ENCODE measurements at regions not wholly inside any gene's neighbourhood (a gene's known extent, or its start where the extent isn't known, plus 50 kb on each side); places are given as distances from the start of the nearest gene placed in this dataset.
"Not testable (repeated sequence)": the region's sequence is repeated elsewhere in the genome, so short reads cannot be mapped to it uniquely, and the experiment has no call there.

DNA sequence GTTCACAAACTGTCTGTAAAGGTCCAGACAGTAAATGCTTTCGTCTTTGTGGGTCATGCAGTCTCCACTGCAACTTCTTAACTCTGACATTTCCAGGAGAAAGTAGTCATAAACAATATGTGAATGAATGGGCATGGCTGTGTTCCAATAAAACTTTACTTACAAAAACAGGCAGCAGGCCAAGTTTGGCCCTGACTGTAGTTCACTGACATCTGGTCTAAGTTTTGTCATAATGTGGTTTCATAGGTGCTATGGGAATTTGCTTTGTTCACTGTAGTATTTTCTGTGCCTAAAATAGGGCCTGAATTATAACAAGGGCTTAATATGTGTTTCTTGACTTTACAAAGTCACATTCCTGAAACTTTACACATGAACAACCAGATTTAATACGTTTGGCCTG, 186.0 kb upstream of the KBTBD8 start:
- no peak for DNase-seq

DNA sequence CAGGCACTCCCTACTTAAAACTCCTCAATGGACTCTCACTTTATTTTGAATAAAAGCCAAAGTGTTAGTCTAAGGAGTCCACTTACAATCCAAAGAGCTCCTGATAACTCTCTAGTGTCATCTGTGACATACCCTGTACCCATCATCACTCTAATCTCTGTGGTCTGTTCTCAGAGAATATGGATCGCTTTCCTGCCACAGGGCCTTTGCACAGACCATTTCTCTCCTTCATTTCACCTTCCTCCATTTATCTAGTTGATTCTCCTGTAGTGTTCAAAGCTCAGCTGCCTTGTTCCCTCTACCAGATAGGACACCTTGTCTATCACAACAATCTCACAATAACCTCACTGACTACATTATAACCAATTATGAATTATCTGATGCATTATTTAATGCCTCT, 185.4 kb upstream of the KBTBD8 start:
- DNase-seq, result no peak

DNA sequence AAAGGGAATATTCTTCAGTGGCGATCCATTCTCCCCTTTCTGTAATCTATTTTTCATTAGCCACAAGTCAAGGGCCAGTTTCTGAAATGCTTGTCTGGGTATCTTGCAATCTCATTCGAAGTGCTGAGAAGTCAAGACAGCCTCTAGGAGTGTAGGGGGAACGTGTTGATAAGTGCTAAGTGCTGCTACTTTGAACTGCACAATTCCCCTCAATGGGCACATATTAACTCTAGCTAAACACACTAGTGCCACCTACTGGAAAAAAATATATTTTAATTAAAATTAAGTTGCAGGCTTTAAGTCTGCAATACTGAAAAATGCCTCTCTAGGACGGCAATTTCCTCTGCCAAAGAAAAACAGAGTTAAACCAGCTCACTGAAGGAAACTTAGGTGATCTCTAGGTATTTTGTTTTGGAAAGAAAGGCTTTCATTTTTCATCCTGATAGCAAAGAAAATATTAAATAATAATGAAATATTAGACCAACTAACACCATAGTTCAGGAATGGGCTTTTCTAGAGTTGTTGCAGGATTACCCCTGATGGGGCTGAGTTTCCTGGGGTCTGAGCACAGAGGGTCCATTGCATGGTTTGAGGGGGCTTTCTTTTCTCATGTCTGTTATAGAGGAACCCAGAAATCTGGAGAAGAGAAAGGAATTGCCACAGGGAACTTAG, 181.9 kb upstream of the KBTBD8 start:
- no peak for DNase-seq

DNA sequence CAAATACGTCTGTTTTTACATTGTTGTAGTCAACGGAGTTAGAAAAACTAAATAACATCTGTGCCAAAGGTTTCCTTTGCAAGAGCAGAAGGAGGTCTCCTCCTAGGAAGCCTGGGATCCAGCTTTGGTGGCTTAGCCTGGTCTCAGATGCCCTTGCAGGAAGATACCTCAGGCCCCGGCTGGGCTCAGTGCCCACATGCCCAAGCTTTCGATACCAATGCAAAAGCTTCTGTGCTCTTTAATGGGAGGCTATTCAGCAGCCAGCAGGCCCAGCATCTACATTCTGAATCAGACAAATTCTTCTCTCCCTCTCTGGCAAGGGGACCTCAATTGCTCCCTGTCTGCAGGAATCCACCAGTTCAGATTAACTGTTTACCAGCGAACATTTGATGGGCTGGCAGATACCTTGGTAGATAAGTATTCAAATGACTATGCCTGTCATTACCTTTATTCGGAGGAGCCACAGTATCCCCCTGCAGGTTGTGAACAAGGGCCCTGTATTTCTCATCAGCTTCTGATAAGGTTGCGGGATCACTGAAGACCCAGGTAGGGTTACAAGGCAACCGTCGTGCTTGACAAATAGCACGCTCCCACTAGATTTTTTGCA, 180.1 kb upstream of the KBTBD8 start:
- no peak for DNase-seq

DNA sequence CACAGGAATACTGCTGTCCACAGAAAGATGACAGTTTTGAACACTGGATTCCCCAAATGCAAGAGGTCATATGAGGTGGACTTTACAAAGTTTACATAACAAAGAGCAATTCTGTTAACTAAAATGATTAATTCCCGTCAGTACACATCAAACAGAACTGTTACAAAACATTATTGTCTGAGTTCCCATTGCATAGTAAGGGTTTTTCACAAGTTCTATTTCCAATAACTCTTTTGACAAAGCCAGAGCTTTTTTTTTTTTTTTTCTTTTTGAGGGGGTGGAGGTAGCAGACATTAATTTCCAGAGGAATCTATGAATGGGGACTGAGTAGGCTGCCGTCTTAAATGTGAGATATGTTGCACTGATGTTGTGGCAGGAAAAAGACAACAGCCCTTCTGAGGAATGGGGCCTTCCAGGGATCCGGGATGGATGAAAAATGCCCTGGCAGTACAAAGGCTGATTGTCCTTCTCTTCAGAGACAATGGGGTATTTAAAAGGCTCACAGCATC, 178.1 kb upstream of the KBTBD8 start:
- no peak for DNase-seq

DNA sequence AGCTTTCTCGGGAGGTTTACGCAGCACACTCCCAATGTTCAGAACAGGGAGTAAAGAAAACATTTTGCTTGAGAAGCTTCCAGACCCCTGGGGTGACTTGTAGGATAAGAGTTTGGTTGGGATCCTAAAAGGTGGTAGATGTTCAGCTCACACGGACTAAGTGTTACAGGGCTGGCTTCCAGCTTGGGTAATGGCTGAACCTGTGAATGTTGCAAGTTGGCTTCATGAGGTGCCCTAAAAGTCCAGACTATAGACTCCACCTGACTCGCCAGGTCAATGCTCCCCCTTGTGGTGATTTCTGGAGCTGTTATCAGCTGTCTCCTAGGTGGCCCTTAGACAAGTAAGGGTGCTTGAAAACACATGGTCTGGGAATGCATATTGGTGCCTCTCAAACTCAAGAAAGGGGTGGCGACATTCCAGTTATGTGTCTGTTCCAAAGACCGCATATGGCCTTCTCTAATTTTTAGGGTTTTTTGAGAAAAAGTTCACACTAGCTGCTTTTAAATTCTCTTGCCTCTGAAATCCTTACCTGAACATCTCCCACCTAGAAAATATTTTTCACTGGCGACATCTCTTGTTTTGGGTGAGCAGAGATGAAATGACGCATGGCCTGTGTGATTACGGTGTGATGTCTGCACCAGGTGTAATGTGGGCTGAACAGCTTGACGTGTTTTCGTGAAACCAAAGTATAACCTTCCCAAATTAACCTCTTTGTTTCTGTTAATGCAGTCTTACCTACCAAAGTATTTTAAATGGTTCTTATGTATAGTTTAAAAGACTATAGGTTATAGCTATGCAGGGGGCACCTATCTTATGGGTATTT, 175.7 kb upstream of the KBTBD8 start:
- peak; percentile 79 for DNase-seq

DNA sequence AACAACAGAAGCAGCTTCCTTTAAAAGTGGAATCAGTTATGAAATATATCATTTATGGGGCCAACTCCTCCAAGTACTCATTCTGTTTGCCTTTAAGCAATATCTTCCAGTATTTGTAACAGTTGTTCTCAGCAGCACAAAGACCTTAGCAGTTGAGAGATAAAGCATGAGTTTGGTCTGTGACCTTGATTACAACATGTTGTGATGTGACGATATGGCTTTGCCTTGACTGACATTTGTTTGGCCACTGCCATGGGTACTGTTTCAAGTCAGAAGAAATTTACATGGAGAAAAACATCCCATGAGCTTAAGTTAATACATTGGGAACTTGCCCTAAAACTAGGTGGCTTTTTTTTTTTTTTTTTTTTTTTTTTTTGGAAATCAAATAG, 175.1 kb upstream of the KBTBD8 start:
- DNase-seq, result no peak

DNA sequence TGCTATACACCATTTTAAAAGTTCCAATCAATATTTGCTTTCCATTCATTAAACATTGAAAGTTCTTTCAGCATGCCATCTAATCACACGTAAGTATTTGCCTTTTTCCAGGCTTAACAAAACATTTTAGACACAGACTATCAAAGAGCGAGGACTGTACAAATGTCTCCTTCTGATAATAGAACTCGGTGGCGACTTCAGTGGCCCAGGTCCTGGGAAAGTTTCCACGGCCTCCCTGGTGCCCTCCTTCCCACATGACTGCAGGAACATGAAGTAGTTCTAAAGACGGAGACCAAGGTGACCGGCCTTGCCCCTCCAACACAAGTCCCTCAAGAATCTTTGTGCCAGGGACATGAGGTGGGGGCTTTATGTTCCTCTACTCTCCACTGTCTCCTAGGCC, 174.6 kb upstream of the KBTBD8 start:
- DNase-seq, result no peak

DNA sequence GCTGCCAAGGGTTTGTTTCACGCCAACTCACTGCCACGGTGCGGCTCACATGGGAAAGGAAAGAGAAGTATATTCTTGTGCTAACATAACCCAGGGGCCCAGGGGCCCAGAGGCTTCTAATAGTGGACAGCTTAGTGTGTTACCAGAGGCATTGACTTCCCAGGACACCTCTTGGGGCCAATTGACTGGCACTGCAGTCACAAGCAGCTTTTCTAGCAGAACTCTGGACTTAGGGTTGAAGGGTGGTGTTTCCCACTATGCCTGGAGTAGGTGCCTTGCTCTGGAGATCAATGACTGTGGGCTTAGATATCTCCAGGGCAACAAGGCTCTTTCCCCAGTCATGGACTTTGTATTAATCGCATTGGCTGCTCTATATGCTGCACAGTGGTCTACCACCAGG, 172.7 kb upstream of the KBTBD8 start:
- no peak for DNase-seq

DNA sequence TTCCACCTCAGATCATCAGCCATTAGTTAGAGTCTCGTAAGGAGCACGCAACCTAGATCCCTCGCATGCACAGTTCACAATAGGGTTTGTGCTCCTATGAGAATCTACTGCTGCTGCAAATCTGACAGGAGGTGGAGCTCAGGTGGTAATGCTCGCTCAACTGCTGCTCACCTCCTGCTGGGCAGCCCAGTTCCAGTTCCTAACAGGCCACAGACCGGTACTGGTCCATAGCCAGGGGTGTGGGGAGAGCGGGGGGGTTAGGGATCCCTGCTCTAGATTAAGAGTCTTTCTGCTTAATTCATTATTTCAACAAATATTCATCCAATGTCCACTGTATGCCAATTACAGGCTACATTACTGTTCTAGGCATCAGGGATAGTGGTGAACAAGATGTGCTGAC, 170.4 kb upstream of the KBTBD8 start:
- no peak for DNase-seq

DNA sequence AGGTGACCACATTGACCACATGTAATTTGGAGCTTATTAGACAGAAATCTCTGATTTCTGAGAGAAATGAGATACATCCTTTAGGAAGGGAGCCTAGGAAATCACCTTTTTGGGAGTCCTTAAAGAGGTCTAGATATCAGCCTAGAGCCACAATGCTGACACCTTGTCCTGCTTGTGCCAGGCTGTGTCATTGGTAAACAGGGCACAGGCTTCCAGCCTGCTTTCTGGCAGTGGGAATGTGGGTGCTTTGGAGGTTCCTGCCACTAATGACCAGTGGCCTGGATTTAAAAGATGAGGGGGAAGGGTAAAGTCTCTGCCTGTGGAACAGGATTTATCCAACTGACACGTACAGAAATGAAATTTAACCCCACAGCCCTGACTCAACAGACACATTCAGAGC, 169.8 kb upstream of the KBTBD8 start:
- no peak for DNase-seq

DNA sequence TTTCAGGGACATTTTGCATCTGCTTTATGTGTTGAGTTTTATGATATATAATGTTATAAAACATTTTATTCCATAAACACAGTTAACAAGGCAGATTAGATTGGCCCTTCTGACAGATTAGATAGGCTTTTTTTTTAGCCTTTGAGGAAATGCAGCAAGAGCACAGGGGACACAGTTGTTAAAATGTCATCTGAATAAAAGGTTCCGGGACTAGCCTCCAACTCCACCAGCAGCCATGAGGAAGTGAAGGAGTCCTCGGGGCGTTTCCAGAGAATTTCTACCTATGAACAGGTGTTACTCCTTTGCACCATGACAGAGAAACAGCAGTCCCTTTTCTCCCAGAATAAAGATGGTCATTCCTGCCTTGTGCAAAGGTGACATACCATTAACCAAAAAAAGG, 167.8 kb upstream of the KBTBD8 start:
- DNase-seq, result no peak

DNA sequence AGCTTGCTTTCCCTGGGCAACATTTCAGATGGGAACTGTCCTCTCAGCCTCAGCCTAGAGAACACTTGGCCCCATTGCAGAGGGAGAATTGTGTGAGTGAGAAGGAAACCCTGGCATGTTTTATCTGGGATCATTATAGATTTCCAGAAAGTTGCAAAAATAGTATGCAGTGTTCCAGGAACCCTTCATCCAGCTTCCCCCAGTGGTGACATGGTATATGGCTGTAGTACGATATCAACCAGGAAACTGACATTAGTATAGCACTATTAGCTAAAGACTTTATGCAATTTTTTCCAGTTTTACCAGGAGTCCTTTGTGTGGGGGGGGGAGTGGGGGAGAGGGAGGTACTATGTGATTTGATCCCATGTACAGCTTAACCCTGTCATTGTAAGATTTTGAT, 166.2 kb upstream of the KBTBD8 start:
- no peak for DNase-seq

DNA sequence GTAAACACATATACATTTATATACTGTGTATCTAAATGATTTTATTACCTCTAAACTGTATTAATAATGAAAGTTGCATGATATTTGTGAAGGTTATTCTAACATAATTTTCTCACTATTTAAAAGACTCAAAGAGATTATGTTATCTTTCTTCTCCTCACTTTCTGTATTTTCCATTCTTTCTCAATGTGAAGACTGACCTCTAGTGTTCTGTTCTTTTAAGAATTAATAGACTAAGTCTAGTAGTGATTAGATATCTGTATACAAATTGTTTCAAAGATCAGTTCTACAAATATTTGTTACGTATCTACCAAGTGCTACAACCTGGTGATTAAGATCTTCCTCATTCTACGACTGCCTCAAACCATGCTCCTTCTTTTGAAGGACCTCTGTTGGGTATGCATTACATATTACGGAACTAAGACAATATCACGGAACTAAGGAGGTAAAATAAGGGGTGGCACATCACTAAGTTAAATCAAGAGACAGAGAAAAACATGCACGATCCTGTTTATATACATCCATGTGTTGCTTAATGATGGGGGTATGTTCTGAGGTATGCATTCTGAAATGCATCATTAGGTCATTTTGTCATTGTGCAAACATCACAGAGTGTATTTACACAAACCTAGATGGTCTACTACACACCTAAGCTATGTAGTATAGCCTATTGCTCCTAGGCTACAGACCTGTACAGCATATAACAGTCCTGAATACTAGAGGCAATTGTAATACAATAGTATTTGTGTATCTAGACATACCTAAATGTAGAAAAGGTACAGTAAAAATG, 161.5 kb upstream of the KBTBD8 start:
- no peak for DNase-seq

DNA sequence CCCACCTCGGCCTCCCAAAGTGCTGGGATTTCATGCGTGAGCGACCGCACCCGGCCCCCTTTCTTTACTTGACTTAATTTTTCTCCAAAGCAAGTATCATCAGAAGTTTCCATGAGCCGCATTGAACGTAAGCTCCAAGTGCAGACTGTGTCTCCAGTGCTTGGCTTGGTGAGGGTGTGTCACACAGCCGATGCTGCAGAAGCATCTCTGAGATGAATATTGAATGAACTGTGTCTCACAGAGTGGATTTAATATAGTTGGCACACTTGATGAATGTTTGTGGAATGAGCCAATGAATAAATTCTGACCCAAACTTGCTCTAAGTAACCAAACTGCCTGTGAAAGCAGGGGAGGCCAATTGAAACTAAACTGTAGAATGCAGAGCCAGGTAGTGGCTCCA, 159.4 kb upstream of the KBTBD8 start:
- DNase-seq, result no peak

DNA sequence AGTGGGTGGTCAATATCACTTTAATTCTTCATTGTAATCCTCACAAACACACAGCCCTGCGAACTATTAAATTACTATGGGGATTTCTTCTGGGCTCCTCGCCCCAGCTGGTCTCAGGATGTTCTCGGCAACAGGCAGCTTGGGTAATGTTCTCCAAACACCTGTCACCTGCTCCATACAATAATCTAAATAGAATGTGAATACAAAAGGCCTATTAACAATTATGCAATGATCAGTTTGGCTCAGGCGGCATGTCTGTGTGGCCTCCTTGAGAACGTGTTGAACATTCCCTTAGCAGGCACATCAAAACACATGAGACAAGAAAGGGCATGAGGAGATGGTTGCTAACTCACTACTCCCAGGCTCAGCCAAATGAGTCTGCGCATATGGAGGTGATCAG, 158.6 kb upstream of the KBTBD8 start:
- no peak for DNase-seq

DNA sequence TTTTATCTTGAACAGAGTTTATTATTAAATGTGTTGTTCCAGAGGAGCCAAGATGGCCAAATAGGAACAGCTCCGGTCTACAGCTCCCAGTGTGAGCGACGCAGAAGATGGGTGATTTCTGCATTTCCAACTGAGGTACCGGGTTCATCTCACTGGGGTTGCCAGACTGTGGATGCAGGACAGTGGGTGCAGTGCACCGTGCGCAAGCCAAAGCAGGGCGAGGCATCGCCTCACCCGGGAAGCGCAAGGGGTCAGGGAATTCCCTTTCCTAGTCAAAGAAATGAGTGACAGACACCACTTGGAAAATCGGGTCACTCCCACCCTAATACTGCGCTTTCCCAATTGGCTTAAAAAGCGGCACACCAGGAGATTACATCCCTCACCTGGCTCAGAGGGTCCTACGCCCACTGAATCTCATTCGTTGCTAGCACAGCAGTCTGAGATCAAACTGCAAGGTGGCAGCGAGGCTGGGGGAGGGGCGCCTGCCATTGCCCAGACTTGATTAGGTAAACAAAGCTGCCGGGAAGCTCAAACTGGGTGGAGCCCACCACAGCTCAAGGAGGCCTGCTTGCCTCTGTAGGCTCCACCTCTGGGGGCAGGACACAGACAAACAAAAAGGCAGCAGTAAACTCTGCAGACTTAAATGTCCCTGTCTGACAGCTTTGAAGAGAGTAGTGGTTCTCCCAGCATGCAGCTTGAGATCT, 155.2 kb upstream of the KBTBD8 start:
- not testable (repeated sequence) for DNase-seq

DNA sequence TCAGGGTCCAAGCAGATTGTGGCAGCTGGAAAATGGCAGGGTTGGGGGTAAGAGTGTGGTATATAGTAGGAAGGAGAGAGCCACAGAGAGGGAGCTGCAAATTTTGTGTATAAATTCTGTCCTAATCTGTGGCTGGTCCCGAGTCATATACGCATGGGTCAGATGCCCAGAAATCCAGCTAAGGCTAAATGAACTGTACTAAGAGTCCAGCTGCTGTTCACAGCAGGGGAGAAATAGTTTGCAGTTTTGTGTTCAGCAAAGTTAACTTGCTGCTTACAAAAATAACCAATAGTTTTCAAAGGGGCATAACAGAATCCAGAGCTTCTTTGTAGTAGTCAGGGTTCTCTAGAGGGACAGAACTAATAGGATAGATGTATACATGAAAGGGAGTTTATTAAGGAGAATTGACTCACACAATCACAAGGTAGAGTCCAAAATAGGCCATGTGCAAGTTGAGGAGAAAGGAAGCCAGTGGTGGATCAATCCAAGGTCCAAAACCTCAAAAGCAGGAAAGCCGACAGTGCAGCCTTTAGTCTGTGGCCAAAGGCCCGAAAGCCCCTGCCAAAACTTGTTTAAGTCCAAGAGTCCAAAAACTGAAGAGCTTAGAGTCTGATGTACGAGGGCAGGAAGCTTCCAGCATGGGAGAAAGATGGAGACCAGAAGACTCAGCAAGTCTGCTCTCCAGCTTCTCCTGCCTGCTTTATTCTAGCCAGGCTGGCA, 146.1 kb upstream of the KBTBD8 start:
- no peak for DNase-seq

DNA sequence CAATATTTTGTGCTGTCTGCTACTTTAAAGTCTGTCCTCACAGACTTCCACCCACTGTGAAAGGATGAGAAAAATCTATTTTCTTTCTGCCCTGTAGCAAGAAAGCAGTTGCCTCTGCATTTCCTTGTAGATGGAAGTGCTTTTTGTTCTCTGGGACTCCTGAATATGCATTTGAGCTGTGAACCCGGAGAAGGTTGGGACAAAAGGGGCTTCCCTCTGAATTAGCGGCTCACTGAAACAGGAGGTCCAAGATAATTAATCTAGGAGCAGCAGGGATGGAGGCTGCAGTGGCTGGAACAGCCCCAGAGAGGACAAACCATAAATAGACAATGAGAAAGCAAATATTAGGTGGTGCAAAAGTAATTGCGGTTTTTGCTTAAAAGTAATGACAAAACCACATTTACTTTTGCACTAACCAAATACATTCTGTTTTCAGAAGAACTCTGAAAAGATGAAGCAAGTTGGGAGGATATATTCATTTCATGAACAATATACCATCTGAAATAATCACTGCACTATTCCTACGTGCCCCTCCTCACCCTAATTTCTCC, 143.4 kb upstream of the KBTBD8 start:
- no peak for DNase-seq

DNA sequence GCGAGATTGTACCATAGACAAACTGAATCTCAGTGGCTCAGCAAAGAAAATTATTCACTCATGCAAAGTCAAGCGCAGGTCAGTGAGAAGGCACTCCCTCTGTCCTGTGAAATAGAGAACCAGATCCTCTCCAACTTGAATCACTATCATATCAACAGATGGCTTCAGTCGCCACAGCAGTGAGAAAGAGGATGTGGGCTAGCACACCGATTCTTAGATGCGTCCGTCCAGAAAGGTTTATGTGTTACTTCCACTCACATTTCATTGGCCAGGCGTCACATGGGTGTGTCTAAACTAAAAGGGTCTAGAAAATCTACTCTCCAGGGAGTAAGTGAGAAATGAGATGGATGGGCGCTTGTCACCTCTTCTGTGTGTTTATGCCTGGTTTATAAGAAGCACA, 141.6 kb upstream of the KBTBD8 start:
- no peak for DNase-seq

DNA sequence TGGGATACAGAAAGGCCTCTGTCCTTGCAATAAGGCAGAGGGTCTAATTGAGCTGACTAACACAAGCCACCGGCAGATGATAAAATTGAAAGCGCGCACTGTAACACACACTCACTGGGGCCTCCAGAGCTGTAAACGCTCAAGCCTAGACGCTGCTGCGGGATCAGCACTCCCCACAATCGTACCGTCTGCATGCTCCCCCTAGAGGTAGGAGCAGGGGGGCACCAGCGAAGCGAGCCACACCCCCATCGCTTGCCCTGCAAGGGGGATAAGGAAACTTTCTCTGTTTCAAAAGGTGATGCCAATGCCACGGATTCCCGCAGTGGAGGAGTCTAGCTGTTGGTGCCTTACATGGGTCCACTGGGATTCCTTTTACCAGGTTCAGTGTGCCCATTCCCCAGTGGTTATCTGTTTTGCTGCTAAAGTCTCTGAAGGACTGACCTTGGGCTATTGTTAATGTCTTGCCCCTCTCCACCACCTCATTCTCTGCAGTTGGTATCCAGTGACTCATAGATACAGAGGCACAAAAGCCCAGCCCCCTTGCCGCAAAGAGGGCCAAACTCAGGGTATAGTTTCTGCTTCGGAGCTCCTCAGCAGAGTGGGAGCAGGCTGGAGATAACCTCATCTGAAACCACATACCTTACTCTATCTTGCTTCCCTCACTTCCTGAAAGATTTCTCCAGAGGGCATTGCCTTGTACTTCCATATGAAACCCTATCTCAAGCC, 139.3 kb upstream of the KBTBD8 start:
- DNase-seq, result no peak

Measured in activated CD8-positive, alpha-beta memory T cell treated with anti-CD3 and anti-CD28 coated beads, Interleukin-2, amount 50 U/mL, for 48 hours (primary cell).